Medulla oblongata (tissue), 1 donor: ENCODE measurements at regions not wholly inside any gene's neighbourhood (a gene's known extent, or its start where the extent isn't known, plus 50 kb on each side); places are given as distances from the start of the nearest gene placed in this dataset.
"Not testable (repeated sequence)": the region's sequence is repeated elsewhere in the genome, so short reads cannot be mapped to it uniquely, and the experiment has no call there.

Experiments used
- DNase-seq: peaks from one replicate; pipeline ENCODE4 v3.0.0-alpha.2; 2015; ENCODE audit errors: extremely low spot score

- DNase-seq, result no peak
Observed at GRCh38 chr1:95893921-95894320, 659.9 kb downstream of the RWDD3 start.

DNA sequence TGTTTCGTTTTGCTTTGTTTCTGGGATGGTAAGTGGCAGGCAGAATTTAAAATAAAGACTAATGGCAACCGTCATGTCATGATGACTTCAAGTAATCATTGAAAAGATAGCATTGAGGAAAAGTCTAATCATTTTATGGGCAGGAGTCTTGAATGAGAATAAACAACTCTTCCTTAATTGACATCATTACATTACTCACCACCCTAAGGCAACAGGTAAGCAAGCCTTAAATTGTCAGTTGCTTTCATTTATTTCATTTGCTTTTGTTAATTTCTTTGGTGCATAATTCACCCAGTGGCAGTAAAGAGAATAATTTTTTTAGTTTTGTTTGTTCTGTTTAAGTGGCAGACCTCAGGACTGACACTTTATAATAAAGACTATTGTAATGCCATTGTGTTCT is 669.0 kb downstream of the RWDD3 start:
- DNase-seq, result no peak

DNA sequence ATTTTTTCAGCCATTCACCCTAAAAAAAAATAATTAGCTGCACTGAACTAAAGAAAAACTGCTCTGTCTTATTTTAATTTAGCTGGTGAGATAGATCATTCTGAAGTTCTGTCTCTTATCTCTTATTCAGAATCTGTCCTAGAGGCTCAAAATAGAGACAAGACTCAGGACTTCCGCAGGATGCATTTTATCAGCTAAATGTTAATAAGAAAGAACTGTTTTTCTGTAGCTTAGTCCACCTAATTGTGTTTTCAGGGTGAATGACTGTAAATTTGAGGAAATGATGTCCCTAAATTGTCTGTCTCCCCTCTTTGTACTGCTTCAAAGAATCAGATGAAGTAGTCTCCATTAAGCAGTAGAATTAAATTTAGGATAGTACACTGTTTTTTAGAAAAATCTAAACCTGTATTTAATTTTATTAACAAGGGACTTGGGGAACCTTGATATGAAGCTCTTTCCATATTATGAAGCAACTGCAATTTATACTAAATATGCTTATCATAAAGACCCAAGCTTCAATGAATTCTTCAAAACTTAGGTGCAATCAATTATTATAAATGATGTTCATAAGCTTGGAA is 671.9 kb downstream of the RWDD3 start:
- no peak for DNase-seq

DNA sequence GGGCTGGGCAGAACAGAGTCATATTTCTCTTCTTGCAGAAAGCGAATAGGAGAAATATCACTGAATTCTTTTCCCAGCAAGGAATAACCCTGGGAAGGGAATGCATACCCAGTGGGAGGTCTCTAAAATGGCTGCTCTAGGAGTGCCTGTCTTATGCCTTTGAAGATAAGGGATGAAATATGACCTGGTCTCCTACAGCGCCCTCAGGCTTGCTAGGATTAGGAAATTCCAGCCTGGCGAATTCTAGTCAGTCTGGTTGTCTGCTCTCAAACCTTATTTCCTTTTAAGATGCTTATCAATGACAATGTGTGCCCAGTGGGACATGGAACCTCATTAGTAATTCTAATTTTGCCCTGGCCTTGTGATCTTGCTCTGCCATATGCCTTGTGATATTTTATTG is 677.7 kb downstream of the RWDD3 start:
- not testable (repeated sequence) for DNase-seq

DNA sequence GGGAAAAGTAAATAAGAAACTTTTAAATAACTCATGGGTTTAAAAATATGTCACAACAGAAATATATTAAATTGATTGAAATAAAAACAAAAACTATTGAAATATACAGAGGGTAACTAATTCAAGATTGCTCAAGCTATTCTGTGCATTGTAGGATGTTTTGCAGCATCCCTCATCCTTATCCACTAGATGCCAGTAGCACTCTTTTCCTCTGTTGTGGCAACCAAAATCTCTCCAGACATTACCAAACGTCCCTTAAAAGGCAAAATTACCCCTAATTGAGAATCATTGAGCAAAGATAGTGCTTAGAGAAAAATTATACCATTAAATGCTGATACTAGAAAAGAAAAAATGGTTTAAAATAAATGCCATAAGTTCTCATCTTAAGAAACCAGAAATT is 682.6 kb downstream of the RWDD3 start:
- DNase-seq, result no peak

- no peak for DNase-seq
Observed at GRCh38 chr1:95924684-95925083, 690.7 kb downstream of the RWDD3 start.

GRCh38 chr1:95926331-95926730 is 692.3 kb downstream of the RWDD3 start:
- no peak for DNase-seq

DNA sequence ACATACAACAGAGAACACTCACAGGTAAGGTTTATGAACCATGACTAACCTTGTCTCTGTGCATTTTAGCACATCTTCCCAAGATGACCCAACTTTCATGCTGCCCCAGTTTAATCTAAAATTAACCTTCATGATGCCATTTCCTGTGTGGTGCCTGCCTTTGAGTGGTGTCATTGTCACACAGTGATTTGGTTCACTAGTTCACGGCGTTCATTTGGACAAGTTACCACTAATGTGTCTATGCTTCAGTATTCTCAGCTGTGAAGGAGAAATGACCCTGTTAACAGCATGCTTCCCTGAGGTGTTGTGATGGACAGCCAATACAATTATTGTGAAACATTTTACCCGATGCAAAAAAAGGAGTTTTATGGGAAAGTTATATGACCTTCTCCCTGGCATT is 693.1 kb downstream of the RWDD3 start:
- no peak for DNase-seq

DNA sequence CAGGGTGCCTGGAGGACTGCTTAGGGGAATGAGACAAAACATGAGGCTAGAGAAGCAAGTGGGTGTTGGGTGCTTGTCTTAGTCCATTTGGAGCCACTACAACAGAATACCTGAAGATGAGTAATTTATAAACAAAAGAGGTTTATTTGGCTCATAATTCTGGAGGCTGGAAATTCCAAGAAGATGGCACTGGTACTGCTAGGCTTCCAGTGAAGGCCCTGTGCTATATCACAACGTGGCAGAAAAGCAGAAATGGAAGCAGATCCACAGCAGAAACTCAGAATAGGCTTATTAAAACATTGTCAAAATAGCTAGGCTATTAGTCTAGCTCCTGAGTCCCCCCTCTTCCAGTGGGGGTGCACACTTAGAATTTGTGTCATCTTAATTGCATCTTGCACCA is 701.7 kb downstream of the RWDD3 start:
- no peak for DNase-seq

GRCh38 chr1:95941121-95941798 is 707.2 kb downstream of the RWDD3 start:
- no peak for DNase-seq

DNA sequence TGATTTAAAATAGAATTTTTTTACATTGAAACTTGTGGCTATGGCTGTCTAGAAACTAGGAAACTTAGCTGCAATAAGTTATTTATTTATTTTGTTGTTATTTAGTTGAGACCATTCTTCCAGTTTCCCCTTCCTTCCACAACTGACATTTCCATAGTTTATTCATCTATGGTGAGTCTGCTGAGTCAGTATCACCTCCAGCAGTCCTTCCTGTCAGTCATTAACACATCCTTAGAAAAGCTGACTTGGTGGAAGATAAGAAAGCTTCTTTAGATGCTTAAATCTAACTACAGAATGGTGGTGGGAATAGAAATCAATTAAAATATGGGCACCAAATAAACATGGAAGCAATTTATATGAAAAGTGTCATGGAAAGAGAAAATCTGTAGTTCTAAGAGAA is 714.0 kb downstream of the RWDD3 start:
- no peak for DNase-seq

- DNase-seq, result no peak
Observed at GRCh38 chr1:95951371-95952102, 717.5 kb downstream of the RWDD3 start.

- DNase-seq, result peak; percentile 28
Observed at GRCh38 chr1:95953015-95953414, 719.0 kb downstream of the RWDD3 start.

DNA sequence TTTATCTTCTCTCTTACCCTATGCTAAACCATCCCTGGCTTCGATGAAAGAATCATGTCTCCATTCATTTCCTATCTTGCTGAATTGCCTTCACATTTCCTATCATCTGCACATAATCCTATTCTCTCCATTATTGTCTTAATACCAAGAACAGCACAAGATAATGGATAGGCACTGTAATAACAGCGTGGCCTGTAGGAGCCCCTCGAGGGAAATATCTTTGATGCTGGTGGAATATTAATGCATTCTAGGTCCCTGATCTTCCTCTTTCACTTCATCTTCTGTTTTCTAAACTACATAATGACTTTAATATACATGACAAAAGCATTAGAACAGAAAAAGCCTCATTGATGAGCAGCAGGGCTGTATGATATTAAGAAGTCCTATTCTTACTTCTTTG is 720.6 kb downstream of the RWDD3 start:
- no peak for DNase-seq

DNA sequence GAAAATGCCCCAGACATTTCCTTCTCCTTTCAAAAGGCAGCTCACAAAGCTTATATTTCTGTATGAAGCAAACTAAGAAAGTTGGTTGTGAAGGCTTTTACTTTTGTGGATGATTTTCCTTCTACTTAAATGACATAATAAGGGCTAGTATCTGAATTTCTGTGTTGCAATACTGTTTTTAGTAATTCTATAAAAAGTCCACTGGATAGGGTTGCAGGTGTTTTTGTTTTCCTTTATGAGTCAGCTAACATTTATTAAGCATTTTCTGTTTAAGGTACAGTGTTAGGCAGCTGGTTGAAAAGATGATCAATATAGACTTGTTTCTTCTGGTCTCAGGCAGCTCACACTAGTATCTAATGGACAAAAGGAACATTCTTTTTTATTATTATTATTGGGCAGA is 722.2 kb downstream of the RWDD3 start:
- no peak for DNase-seq

DNA sequence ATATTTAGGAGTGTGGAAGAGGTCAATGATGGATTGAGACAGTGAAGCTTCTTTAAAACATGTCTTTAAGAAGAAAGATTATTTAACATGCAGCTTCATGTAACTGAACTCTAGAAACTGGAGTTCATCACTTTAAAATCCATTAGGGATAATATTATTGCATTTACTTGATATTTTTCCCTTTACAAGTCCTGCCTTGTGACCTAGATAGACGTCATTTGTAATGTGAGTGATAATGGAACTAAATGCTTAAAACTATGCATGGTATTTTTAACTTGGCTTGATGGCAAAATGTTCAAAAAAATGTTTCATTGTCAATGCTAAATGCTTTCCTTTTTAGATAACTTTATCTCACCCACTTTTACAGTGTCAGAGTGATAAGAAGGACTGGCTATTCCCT is 723.7 kb downstream of the RWDD3 start:
- DNase-seq, result no peak

GRCh38 chr1:95966866-95967265 is 732.9 kb downstream of the RWDD3 start:
- no peak for DNase-seq

GRCh38 chr1:95974586-95974985 is 740.6 kb downstream of the RWDD3 start:
- DNase-seq, result no peak

DNA sequence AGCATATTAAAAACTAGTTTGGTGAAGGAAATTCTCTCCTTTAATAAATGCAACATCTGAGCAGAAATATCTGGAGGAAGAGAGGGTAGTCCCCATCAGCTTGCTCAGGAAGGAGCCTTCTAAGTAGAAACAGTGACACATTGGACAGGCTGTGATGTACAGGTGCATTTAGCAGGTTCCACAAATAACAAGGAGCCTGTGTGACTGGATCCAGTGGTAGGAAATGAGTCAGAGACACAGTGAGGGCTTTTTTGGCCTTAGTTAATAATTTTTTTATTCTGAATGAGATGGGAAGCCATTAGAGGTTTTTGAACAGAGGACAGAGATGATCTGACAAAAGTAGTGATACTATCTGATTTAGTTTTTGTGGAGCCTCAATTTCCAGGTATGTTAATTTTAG is 738.9 kb upstream of the PTBP2 start:
- DNase-seq, result no peak

DNA sequence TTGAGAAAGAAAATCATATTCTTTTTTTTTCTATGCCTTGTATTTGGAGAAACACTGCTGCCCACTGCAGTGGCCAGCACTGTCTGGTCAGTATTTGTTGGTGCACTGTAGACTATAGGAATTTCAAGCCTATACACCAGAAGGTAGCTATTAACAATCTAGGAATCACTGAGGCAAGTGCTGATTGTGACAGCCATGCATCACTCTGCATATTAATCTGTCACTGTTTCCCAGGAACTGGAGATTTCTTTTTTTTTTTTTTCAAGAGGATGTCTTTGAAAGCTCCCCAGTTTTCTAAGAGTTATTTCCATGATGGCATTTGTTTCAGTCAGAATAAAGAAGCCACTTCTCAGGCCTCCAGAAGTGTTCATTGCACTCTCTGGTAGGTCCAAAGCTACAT is 737.8 kb upstream of the PTBP2 start:
- no peak for DNase-seq

- DNase-seq, result no peak
Observed at GRCh38 chr1:95984798-95985374, 736.7 kb upstream of the PTBP2 start.

DNA sequence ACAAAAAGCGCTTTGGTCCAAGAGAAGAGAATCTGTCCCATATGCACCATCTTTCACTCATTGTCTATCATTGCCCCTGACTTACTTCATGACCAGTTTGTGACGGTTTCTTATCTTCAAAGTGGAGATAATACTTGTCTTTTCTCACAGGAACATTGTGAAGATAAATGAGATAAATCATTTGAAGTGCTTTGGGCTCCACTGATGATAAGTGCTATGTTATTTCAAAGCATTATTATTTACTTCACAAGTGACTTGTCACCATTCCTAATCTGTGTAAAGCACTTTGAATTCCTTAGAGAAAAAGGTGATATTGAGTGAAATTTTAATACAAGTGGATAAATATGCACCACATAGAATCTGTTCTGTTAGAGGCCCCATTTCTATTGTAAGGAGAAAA is 731.6 kb upstream of the PTBP2 start:
- no peak for DNase-seq
